Mesenchymal stem cell (in vitro differentiated cells and primary cell): ENCODE measurements at regions not wholly inside any gene's neighbourhood (a gene's known extent, or its start where the extent isn't known, plus 50 kb on each side); places are given as distances from the start of the nearest gene placed in this dataset.
A peak's percentile ranks its signal among the peaks of the same experiment; 100 is the strongest.

Experiments
- DNase-seq: peaks from one replicate; pipeline ENCODE4 v3.0.0-alpha.2; 2013
- H2AFZ ChIP-seq: one replicate; pipeline ENCODE4 v1.6.1; 2013; ENCODE audit warnings: low read depth, mild to moderate bottlenecking, control low read depth, inconsistent platforms, low read length, moderate library complexity
- H2AK5ac ChIP-seq: 2 replicates; pipeline ENCODE4 v1.6.1; 2013; ENCODE audit warnings: low read length, moderate library complexity, mild to moderate bottlenecking, inconsistent platforms; ENCODE audit not compliant: severe bottlenecking
- H2BK120ac ChIP-seq: one replicate; pipeline ENCODE4 v1.6.1; 2013; ENCODE audit warnings: low read depth, mild to moderate bottlenecking, inconsistent platforms, low read length, moderate library complexity
- H2BK12ac ChIP-seq, 2 experiments: one replicate each; pipeline ENCODE4 v1.6.1; 2013; ENCODE audit warnings: inconsistent platforms in 2 of 2, low read length in 2 of 2, mild to moderate bottlenecking in 2 of 2, moderate library complexity in 2 of 2, control low read depth in 1 of 2
- H2BK15ac ChIP-seq: one replicate; pipeline ENCODE4 v1.6.1; 2013; ENCODE audit warnings: mild to moderate bottlenecking, low read depth, inconsistent platforms; ENCODE audit not compliant: poor library complexity, severe bottlenecking
- H2BK5ac ChIP-seq: 2 replicates; pipeline ENCODE4 v1.6.1; 2013; ENCODE audit warnings: low read depth, mild to moderate bottlenecking, low read length, control low read depth, inconsistent platforms; ENCODE audit not compliant: poor library complexity, severe bottlenecking
- H3K14ac ChIP-seq, 2 experiments: one replicate each; pipeline ENCODE4 v1.6.1; 2013; ENCODE audit warnings: inconsistent platforms in 2 of 2, low read length in 2 of 2, control low read depth in 1 of 2, mild to moderate bottlenecking in 1 of 2, moderate library complexity in 1 of 2
- H3K18ac ChIP-seq, 2 experiments: one replicate each; pipeline ENCODE4 v1.6.1; 2013; ENCODE audit warnings: inconsistent platforms in 2 of 2, low read length in 2 of 2, control low read depth in 1 of 2, low read depth in 1 of 2, mild to moderate bottlenecking in 1 of 2
- H3K23ac ChIP-seq, 2 experiments: one replicate each; pipeline ENCODE4 v1.6.1; 2013; ENCODE audit warnings: inconsistent platforms in 2 of 2, low read length in 2 of 2, mild to moderate bottlenecking in 2 of 2, moderate library complexity in 2 of 2, control low read depth in 1 of 2
- H3K27ac ChIP-seq: 2 replicates; pipeline ENCODE4 v1.5.1; 2013; ENCODE audit warnings: mild to moderate bottlenecking, moderate library complexity, low read length, control low read depth, inconsistent platforms; ENCODE audit not compliant: poor library complexity, severe bottlenecking
- H3K27me3 ChIP-seq, 2 experiments: 2 replicates each; pipeline versions ENCODE4 v1.6.1 to v1.7.0; 2013; ENCODE audit warnings: low read length in 2 of 2, mild to moderate bottlenecking in 2 of 2, moderate library complexity in 2 of 2, control low read depth in 1 of 2, inconsistent platforms in 1 of 2; ENCODE audit not compliant: control insufficient read depth in 1 of 2, insufficient read depth in 1 of 2
- H3K36me3 ChIP-seq, 2 experiments: 2 replicates each; pipeline versions ENCODE4 v1.6.1 to v1.7.0; 2013; ENCODE audit warnings: low read length in 2 of 2, control low read depth in 1 of 2, inconsistent platforms in 1 of 2, low read depth in 1 of 2, mild to moderate bottlenecking in 1 of 2; ENCODE audit not compliant: insufficient read depth in 2 of 2, control insufficient read depth in 1 of 2
- H3K4ac ChIP-seq, 2 experiments: one replicate each; pipeline ENCODE4 v1.6.1; 2013; ENCODE audit warnings: inconsistent platforms in 2 of 2, low read length in 2 of 2, mild to moderate bottlenecking in 2 of 2, moderate library complexity in 2 of 2, control low read depth in 1 of 2, low read depth in 1 of 2
- H3K4me1 ChIP-seq: 2 replicates; pipeline ENCODE4 v1.6.1; 2013; ENCODE audit warnings: low read depth, low read length, control low read depth; ENCODE audit not compliant: control insufficient read depth, insufficient read depth
- H3K4me2 ChIP-seq: 2 replicates; pipeline ENCODE4 v1.6.1; 2013; ENCODE audit warnings: low read length, mild to moderate bottlenecking, inconsistent platforms; ENCODE audit not compliant: poor library complexity, severe bottlenecking
- H3K4me3 ChIP-seq, 2 experiments: 2 replicates each; pipeline versions ENCODE4 v1.5.1 to v1.7.0; 2013; ENCODE audit warnings: low read length in 2 of 2, mild to moderate bottlenecking in 2 of 2, control low read depth in 1 of 2, low read depth in 1 of 2; ENCODE audit not compliant: insufficient read depth in 1 of 2
- H3K79me1 ChIP-seq: replicated peaks from 2 replicates; pipeline ENCODE4 v1.6.1; 2013; ENCODE audit warnings: mild to moderate bottlenecking, control low read depth, low read length, inconsistent platforms; ENCODE audit not compliant: poor library complexity, severe bottlenecking
- H3K9ac ChIP-seq: 2 replicates; pipeline ENCODE4 v1.7.0; 2013; ENCODE audit warnings: mild to moderate bottlenecking, low read length, moderate library complexity
- H3K9me3 ChIP-seq: 2 replicates; pipeline ENCODE4 v1.7.0; 2013; ENCODE audit warnings: mild to moderate bottlenecking, low read length; ENCODE audit not compliant: control insufficient read depth
- H4K8ac ChIP-seq: one replicate; pipeline ENCODE4 v1.6.1; 2013; ENCODE audit warnings: inconsistent platforms, mild to moderate bottlenecking, low read length, moderate library complexity
- H4K91ac ChIP-seq: one replicate; pipeline ENCODE4 v1.6.1; 2013; ENCODE audit warnings: mild to moderate bottlenecking, low read length, inconsistent platforms
- WGBS: methylation state at CpG from one replicate; pipeline ENCODE4 v1.1.7; 2013; ENCODE audit warnings: mixed read lengths; 5-methylcytosine and 5-hydroxymethylcytosine counted together

DNA sequence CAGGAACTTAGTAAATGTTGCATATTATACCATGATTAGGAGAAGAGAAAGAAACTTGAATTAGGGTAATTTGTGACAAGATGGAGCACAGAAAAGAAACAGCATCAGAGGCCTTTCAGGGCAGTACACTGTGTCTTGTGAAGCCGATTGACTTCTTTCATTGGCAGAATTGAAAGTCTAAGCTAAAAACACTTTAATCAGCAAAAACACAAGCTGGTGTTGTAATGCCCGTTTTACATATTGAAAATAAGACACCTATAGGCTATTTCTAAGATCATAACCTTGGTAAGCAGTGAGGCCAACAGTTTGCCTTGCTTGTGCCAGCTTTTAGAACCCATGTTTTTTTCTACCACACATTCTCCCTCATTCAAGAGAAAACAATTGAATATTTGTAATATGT is 1378.1 kb upstream of the NXPH2 start:
- no peak for DNase-seq
- Histone ChIP-seq H2BK12ac (no peak overlapping the region), H3K14ac (no peak overlapping the region), H3K27me3 (no peaks in the 10 kb centered on the region), H4K91ac (no peak overlapping the region), H2AFZ (no peak overlapping the region), H3K27ac (no peak overlapping the region), H2BK5ac (no peak overlapping the region), H3K18ac (no peak overlapping the region), H2BK15ac (no peak overlapping the region), H3K79me1 (no peaks in the 10 kb centered on the region), H3K4me1 (no peaks in the 10 kb centered on the region), H3K36me3 (no peaks in the 10 kb centered on the region), H3K4me3 (no peak overlapping the region), H3K9me3 (peaks cover 5% of the 10 kb centered on the region), H3K4me2 (no peak overlapping the region), H3K23ac (no peak overlapping the region), H2BK120ac (no peak overlapping the region), H3K9ac (no peak overlapping the region), H3K4ac (no peak overlapping the region), H2AK5ac (no peak overlapping the region), H4K8ac (no peak overlapping the region)
- WGBS: 86% methylated on average over 2 of the region's 2 CpGs

DNA sequence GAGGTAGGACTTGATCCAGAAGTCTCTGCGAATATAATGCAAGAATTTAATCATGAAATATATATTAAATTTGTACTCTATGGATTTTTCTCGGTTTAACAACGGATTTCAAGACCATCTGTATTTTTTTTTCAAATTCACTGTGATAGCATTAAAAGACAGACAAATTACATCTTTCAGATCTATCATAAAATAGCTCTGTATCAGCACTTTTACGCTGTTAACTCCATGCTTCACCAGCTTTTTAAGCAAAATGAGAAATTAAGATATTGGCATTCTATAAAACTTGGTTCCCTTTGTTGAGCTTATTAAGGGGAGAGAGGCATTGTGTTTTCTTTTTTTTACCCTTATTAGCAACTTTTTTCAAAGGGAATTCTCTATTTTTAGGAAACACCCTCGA is 1377.6 kb upstream of the NXPH2 start:
- H2BK5ac ChIP-seq: no peak overlapping the region
- H3K4ac ChIP-seq: no peak overlapping the region
- H3K4me1 ChIP-seq: no peaks in the 10 kb centered on the region
- no peak overlapping the region for H2AFZ ChIP-seq
- no peak overlapping the region for H4K91ac ChIP-seq
- H4K8ac ChIP-seq: no peak overlapping the region
- H3K4me3 ChIP-seq: no peak overlapping the region
- WGBS: 44% methylated on average over 2 of the region's 5 CpGs
- no peak overlapping the region for H3K9ac ChIP-seq
- H2BK12ac ChIP-seq: no peak overlapping the region
- H3K27me3 ChIP-seq: no peaks in the 10 kb centered on the region
- no peak overlapping the region for H2BK120ac ChIP-seq
- H3K9me3 ChIP-seq: peaks cover 5% of the 10 kb centered on the region
- H3K36me3 ChIP-seq: no peaks in the 10 kb centered on the region
- no peak overlapping the region for H3K14ac ChIP-seq
- DNase-seq: no peak
- no peak overlapping the region for H2AK5ac ChIP-seq
- H3K79me1 ChIP-seq: no peaks in the 10 kb centered on the region
- no peak overlapping the region for H3K23ac ChIP-seq
- H2BK15ac ChIP-seq: no peak overlapping the region
- no peak overlapping the region for H3K18ac ChIP-seq
- no peak overlapping the region for H3K27ac ChIP-seq
- no peak overlapping the region for H3K4me2 ChIP-seq

DNA sequence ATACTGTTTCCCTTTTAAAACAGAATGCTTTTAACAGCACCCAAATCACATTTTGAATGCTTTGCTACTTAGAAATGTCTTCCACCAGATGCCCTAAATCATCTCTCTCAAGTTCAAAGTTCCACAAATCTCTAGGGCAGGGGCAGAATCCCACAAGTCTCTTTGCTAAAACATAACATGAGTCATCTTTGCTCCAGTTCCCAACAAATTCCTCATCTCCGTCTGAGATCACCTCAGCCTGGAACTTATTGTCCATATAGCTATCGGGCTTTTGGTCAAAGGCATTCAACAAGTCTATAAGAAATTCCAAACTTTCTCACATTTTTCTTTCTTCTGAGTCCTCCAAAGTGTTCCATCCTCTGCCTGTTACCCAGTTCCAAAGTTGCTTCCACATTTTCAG is 1374.5 kb upstream of the NXPH2 start:
- H2AFZ ChIP-seq: no peak overlapping the region
- no peaks in the 10 kb centered on the region for H3K27me3 ChIP-seq
- H3K27ac ChIP-seq: no peak overlapping the region
- H3K14ac ChIP-seq: no peak overlapping the region
- H4K8ac ChIP-seq: no peak overlapping the region
- H2AK5ac ChIP-seq: no peak overlapping the region
- no peak overlapping the region for H2BK5ac ChIP-seq
- no peak overlapping the region for H2BK15ac ChIP-seq
- no peak overlapping the region for H3K23ac ChIP-seq
- H3K79me1 ChIP-seq: no peaks in the 10 kb centered on the region
- H3K4me2 ChIP-seq: no peak overlapping the region
- H3K4me1 ChIP-seq: no peaks in the 10 kb centered on the region
- H3K18ac ChIP-seq: no peak overlapping the region
- H3K4me3 ChIP-seq: no peak overlapping the region
- 55% methylated on average over 2 of the region's 2 CpGs for WGBS
- no peaks in the 10 kb centered on the region for H3K9me3 ChIP-seq
- DNase-seq: peak; percentile 28
- H2BK120ac ChIP-seq: no peak overlapping the region
- no peak overlapping the region for H3K4ac ChIP-seq
- no peaks in the 10 kb centered on the region for H3K36me3 ChIP-seq
- no peak overlapping the region for H4K91ac ChIP-seq
- no peak overlapping the region for H3K9ac ChIP-seq
- no peak overlapping the region for H2BK12ac ChIP-seq

DNA sequence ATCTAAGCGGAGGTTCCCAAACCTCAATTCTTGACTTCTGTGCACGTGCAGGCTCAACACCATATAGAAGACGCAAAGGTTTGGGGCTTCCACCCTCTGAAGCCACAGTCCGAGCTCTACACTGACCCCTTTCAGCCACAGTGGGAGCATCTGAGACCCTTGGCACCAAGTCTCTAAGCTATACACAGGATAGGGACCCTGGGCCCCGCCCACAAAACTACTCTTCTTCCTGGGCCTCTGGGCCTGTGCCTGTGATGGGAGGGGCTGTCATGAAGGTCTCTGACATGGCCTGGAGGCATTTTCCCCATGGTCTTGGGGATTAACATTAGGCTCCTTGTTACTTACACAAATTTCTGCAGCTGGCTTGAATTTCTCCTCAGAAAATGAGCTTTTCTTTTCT is 1374.1 kb upstream of the NXPH2 start:
- DNase-seq: no peak
- H3K9ac ChIP-seq: no peak overlapping the region
- no peaks in the 10 kb centered on the region for H3K79me1 ChIP-seq
- H3K23ac ChIP-seq: no peak overlapping the region
- no peak overlapping the region for H3K4me2 ChIP-seq
- no peak overlapping the region for H3K4ac ChIP-seq
- H4K91ac ChIP-seq: no peak overlapping the region
- H3K4me1 ChIP-seq: no peaks in the 10 kb centered on the region
- no peaks in the 10 kb centered on the region for H3K36me3 ChIP-seq
- H2BK120ac ChIP-seq: no peak overlapping the region
- WGBS: 97% methylated on average over 4 of the region's 5 CpGs
- no peak overlapping the region for H2AFZ ChIP-seq
- H2AK5ac ChIP-seq: no peak overlapping the region
- no peaks in the 10 kb centered on the region for H3K9me3 ChIP-seq
- H2BK5ac ChIP-seq: no peak overlapping the region
- no peak overlapping the region for H3K27ac ChIP-seq
- peak overlapping the region; percentile 47 to 59 for H2BK12ac ChIP-seq
- H3K14ac ChIP-seq: no peak overlapping the region
- H2BK15ac ChIP-seq: no peak overlapping the region
- H3K18ac ChIP-seq: peak overlapping the region in 1 of 2 experiments; percentile 5
- H4K8ac ChIP-seq: peak overlapping the region; percentile 4
- no peak overlapping the region for H3K4me3 ChIP-seq
- no peaks in the 10 kb centered on the region for H3K27me3 ChIP-seq
